NB4 (cell line): ENCODE measurements at regions not wholly inside any gene's neighbourhood (a gene's known extent, or its start where the extent isn't known, plus 50 kb on each side); places are given as distances from the start of the nearest gene placed in this dataset.

Source experiments
- MYC ChIP-seq: IDR thresholded peaks from 2 replicates; pipeline ENCODE4 v1.6.1; 2011; ENCODE audit warnings: low read depth, low read length
- TF ChIP-seq, protein P1 (sequence below): IDR thresholded peaks from one replicate; pipeline ENCODE4 v1.5.1; 2012; ENCODE audit warnings: low read depth, low read length

DNA sequence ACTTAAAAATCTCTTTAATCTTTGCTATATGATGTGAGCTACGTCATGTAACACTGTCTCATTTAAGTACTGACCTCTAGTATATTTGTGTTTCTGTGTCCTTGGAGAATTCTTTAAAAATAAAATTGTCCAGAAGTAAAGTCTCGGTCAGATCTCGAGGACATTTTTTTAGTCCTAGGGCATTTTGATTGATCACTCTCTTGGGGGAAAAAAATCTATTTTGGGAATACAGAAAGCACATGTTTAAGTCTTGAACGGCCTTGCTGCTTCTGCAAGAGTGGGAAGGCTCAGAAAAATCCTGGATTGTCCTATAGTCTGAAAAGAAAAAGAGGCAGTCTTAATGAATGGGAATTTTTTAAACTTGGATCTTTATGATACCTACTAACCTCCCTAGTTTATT lies 234.3 kb downstream of the UTRN start:
- TF ChIP-seq, protein P1, sequence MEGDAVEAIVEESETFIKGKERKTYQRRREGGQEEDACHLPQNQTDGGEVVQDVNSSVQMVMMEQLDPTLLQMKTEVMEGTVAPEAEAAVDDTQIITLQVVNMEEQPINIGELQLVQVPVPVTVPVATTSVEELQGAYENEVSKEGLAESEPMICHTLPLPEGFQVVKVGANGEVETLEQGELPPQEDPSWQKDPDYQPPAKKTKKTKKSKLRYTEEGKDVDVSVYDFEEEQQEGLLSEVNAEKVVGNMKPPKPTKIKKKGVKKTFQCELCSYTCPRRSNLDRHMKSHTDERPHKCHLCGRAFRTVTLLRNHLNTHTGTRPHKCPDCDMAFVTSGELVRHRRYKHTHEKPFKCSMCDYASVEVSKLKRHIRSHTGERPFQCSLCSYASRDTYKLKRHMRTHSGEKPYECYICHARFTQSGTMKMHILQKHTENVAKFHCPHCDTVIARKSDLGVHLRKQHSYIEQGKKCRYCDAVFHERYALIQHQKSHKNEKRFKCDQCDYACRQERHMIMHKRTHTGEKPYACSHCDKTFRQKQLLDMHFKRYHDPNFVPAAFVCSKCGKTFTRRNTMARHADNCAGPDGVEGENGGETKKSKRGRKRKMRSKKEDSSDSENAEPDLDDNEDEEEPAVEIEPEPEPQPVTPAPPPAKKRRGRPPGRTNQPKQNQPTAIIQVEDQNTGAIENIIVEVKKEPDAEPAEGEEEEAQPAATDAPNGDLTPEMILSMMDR, result no peak
- TF ChIP-seq MYC, result no peak
